ENCODE measurements at regions not wholly inside any gene's neighbourhood (a gene's known extent, or its start where the extent isn't known, plus 50 kb on each side); places are given as distances from the start of the nearest gene placed in this dataset.
"Not testable (repeated sequence)": the region's sequence is repeated elsewhere in the genome, so short reads cannot be mapped to it uniquely, and the experiment has no call there.

DNA sequence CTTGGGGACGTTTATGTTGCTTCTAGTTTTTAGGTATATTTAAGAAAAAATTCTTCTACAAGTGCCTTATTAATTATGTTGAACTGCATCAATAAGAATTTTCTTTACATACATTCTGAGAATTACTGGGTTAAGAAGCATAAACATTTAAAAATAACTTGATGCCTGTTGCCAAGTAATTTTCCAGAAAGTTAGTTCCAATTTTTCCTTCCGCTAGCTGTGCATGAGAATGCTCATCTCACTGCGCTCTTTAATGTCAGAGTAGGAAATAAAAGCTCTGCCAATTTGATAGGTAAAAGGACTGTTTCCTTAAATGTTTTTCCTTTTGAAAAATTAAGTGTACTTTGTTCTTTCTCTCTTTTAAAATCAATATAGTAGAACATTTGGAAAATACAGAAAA lies 113.1 kb upstream of the ZBED5 start:
- no peaks in the 10 kb centered on the region for H3K27me3 Mint-ChIP-seq
- ChIA-PET POLR2A (no interaction called here), CTCF (interaction anchor here (1.5 kb wide), 1 partner anchor 37 kb away, joined by 4 read pairs; no protein-coding TSS in a partner anchor)
- ATAC-seq (no peak), DNase-seq (no peak)
- no peak overlapping the region for H3K27ac Mint-ChIP-seq
- TF ChIP-seq CTCF (IDR thresholded peaks at IDR 0.05): no peak
- H3K4me3 Mint-ChIP-seq: no peak overlapping the region
- no peaks in the 10 kb centered on the region for H3K4me1 Mint-ChIP-seq (ENCODE audit: low read depth)
- no peaks in the 10 kb centered on the region for H3K36me3 Mint-ChIP-seq (ENCODE audit: low read depth)
- intact Hi-C loops (cut with micrococcal nuclease): no loop called here
- H3K9me3 Mint-ChIP-seq: no peaks in the 10 kb centered on the region

DNA sequence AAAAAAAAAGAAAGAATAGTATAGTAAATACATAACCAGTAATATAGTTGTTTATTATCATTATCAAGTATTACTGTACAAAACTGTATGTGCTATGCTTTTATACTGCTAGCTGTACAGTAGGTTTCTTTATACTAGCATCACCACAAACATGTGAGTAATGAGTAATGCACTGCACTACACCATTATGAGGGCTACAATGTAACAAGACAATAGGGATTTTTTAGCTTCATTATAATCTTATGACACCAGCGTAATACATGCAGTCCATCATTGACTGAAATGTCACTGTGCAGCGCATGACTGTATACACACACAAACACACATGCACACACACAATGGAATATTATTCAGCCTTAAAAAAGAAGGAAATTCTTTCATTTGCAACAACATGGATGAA lies 111.5 kb upstream of the ZBED5 start:
- TF ChIP-seq CTCF (IDR thresholded peaks at IDR 0.05): no peak
- DNase-seq: no peak
- no peak for ATAC-seq
- H3K27me3 Mint-ChIP-seq: no peaks in the 10 kb centered on the region
- no peak overlapping the region for H3K27ac Mint-ChIP-seq
- CTCF ChIA-PET: no interaction called here
- no peak overlapping the region for H3K4me3 Mint-ChIP-seq
- POLR2A ChIA-PET: no interaction called here
- H3K36me3 Mint-ChIP-seq (ENCODE audit: low read depth): no peaks in the 10 kb centered on the region
- intact Hi-C loops (cut with micrococcal nuclease): no loop called here
- no peaks in the 10 kb centered on the region for H3K9me3 Mint-ChIP-seq
- no peaks in the 10 kb centered on the region for H3K4me1 Mint-ChIP-seq (ENCODE audit: low read depth)

DNA sequence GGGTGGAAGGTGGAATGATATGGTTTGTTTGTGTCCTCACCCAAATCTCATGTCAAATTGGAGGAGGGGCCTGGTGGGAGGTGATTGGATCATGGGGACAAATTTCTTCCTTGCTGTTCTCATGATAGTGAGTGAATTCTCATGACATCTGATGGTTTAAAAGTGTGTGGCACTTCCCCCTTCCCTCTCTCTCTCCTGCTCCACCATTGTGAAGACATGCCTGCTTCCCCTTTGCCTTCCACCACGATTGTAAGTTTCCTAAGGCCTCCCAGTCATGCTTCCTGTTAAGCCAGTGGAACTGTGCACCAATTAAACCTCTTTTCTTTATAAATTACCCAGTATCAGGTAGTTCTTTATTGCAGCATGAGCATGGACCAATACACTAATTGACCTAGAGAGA lies 99.0 kb upstream of the ZBED5 start:
- H3K36me3 Mint-ChIP-seq (ENCODE audit: low read depth); intact Hi-C loops (cut with micrococcal nuclease); CTCF ChIA-PET; POLR2A ChIA-PET; DNase-seq; H3K27ac Mint-ChIP-seq; H3K4me1 Mint-ChIP-seq (ENCODE audit: low read depth); ATAC-seq; H3K4me3 Mint-ChIP-seq; H3K9me3 Mint-ChIP-seq: not testable (repeated sequence)
- H3K27me3 Mint-ChIP-seq: peaks cover 14% of the 10 kb centered on the region

DNA sequence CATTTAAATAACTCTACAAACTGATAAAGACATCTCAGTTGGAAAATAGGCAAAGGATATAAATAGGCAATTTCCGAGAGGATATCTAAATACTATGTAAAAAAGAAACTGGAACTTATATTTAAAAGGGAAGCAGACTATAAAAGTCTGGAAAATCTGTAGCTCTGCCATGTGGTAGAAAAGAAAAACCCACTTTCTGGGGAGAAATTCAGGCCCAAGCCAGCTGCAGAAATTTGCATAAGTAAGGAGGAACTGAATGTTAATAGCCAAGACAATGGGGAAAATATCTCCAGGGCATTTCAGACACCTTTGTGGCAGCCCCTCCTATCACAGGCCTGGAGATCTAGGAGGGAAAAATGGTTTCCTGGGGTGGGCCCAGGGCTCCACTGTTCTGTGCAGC lies 97.8 kb upstream of the ZBED5 start:
- DNase-seq: no peak
- no peak overlapping the region for H3K27ac Mint-ChIP-seq
- peaks cover 2% of the 10 kb centered on the region for H3K9me3 Mint-ChIP-seq
- no peak for TF ChIP-seq CTCF (IDR thresholded peaks at IDR 0.05)
- ChIA-PET POLR2A (no interaction called here), CTCF (no interaction called here)
- no peak overlapping the region for H3K4me3 Mint-ChIP-seq
- intact Hi-C loops (cut with micrococcal nuclease): no loop called here
- ATAC-seq: no peak
- no peaks in the 10 kb centered on the region for H3K4me1 Mint-ChIP-seq (ENCODE audit: low read depth)
- no peaks in the 10 kb centered on the region for H3K36me3 Mint-ChIP-seq (ENCODE audit: low read depth)
- peaks cover 20% of the 10 kb centered on the region for H3K27me3 Mint-ChIP-seq

GRCh38 chr11:10954184-10954583 lies 96.3 kb upstream of the ZBED5 start:
- H3K9me3 Mint-ChIP-seq: peaks cover under 1% of the 10 kb centered on the region
- peaks cover 24% of the 10 kb centered on the region for H3K27me3 Mint-ChIP-seq
- ChIA-PET POLR2A (no interaction called here), CTCF (no interaction called here)
- H3K36me3 Mint-ChIP-seq (ENCODE audit: low read depth): no peaks in the 10 kb centered on the region
- ATAC-seq (no peak), DNase-seq (no peak)
- TF ChIP-seq CTCF (IDR thresholded peaks at IDR 0.05): no peak
- no peak overlapping the region for H3K27ac Mint-ChIP-seq
- no peak overlapping the region for H3K4me3 Mint-ChIP-seq
- H3K4me1 Mint-ChIP-seq (ENCODE audit: low read depth): no peaks in the 10 kb centered on the region
- intact Hi-C loops (cut with micrococcal nuclease): no loop called here

GRCh38 chr11:10952872-10953271 lies 95.0 kb upstream of the ZBED5 start:
- no peak for DNase-seq
- no peaks in the 10 kb centered on the region for H3K4me1 Mint-ChIP-seq (ENCODE audit: low read depth)
- no peaks in the 10 kb centered on the region for H3K36me3 Mint-ChIP-seq (ENCODE audit: low read depth)
- ChIA-PET POLR2A (no interaction called here), CTCF (interaction anchor here (1.3 kb wide), 1 partner anchor 19 kb away, joined by 6 read pairs; no protein-coding TSS in a partner anchor)
- H3K9me3 Mint-ChIP-seq: no peaks in the 10 kb centered on the region
- ATAC-seq: no peak
- H3K27ac Mint-ChIP-seq: no peak overlapping the region
- peaks cover 23% of the 10 kb centered on the region for H3K27me3 Mint-ChIP-seq
- intact Hi-C loops (cut with micrococcal nuclease): no loop called here
- H3K4me3 Mint-ChIP-seq: no peak overlapping the region
- no peak for TF ChIP-seq CTCF (IDR thresholded peaks at IDR 0.05)

GRCh38 chr11:10947935-10948334 lies 90.1 kb upstream of the ZBED5 start:
- POLR2A ChIA-PET; H3K36me3 Mint-ChIP-seq (ENCODE audit: low read depth); H3K4me3 Mint-ChIP-seq; DNase-seq; ATAC-seq; H3K9me3 Mint-ChIP-seq; H3K27ac Mint-ChIP-seq; H3K4me1 Mint-ChIP-seq (ENCODE audit: low read depth); intact Hi-C loops (cut with micrococcal nuclease): not testable (repeated sequence)
- peaks cover 14% of the 10 kb centered on the region for H3K27me3 Mint-ChIP-seq
- CTCF ChIA-PET: interaction anchor here (1.0 to 1.9 kb wide), 3 partner anchors 11 to 31 kb away, joined by 3 to 4 read pairs (median 3); no protein-coding TSS in a partner anchor

All from activated CD8-positive, alpha-beta T cell treated with anti-CD3 and anti-CD28 coated beads for 36 hours (primary cell).